ENCODE measurements at regions not wholly inside any gene's neighbourhood (a gene's known extent, or its start where the extent isn't known, plus 50 kb on each side); places are given as distances from the start of the nearest gene placed in this dataset.

GRCh38 chrX:6898371-6898770 lies 249.1 kb upstream of the STS start:
- DNase-seq, result no peak
- TF ChIP-seq MXI1 (IDR thresholded peaks at IDR 0.05; ENCODE audit: low read depth, low read length) (no peak), YY1 (IDR thresholded peaks at IDR 0.05; ENCODE audit: low read depth) (no peak), RFX5 (IDR thresholded peaks at IDR 0.05; ENCODE audit: low read length) (no peak), GABPA (IDR thresholded peaks at IDR 0.05; ENCODE audit: low read depth) (no peak), NFIC (IDR thresholded peaks at IDR 0.05; ENCODE audit: borderline replicate concordance) (no peak), FOXM1 (IDR thresholded peaks at IDR 0.05; ENCODE audit: low read depth) (no peak), IRF3 (IDR thresholded peaks at IDR 0.05; ENCODE audit: low read depth, low read length) (no peak), TAF1 (IDR thresholded peaks at IDR 0.05; ENCODE audit: borderline replicate concordance, low read depth, low read length) (no peak), RXRA (IDR thresholded peaks at IDR 0.05; ENCODE audit: borderline replicate concordance, low read depth) (no peak), RCOR1 (IDR thresholded peaks at IDR 0.05; ENCODE audit: low read length) (no peak), FOSL2 (IDR thresholded peaks at IDR 0.05; ENCODE audit: borderline replicate concordance, low read depth) (no peak)
- Histone ChIP-seq H3K4me2 (no peak overlapping the region), H3K9me2 (no peaks in the 10 kb centered on the region), H2AFZ (ENCODE audit: low read depth) (no peak overlapping the region), H3K36me3 (replicated peaks in 1 of 2; ENCODE audit: control insufficient read depth in 1 of 2, insufficient read depth in 2 of 2, low read length in 1 of 2) (no peaks in the 10 kb centered on the region), H3K4me3 (ENCODE audit: low read depth in 2 of 2, low read length in 1 of 2) (no peak overlapping the region), H3K4me1 (ENCODE audit: control insufficient read depth in 1 of 2, insufficient read depth in 2 of 2, low read depth in 1 of 2, low read length in 1 of 2) (no peaks in the 10 kb centered on the region), H4K20me1 (ENCODE audit: insufficient read depth) (no peaks in the 10 kb centered on the region), H3K79me2 (ENCODE audit: insufficient read depth) (no peaks in the 10 kb centered on the region), H3F3A (replicated peaks; ENCODE audit: insufficient read depth) (no peaks in the 10 kb centered on the region), H3K27me3 (ENCODE audit: insufficient read depth) (no peaks in the 10 kb centered on the region), H3K9me3 (no peaks in the 10 kb centered on the region), H3K27ac (ENCODE audit: low read depth in 2 of 2, low read length in 1 of 2) (no peak overlapping the region), H3K9ac (no peak overlapping the region)
- 4% methylated on average over 3 of the region's 3 CpGs for WGBS (ENCODE audit: low lambda C conversion rate)
- POLR2A ChIA-PET, result no interaction called here
- CTCF ChIA-PET, result no interaction called here

- CTCF ChIA-PET, result no interaction called here
- no peaks in the 10 kb centered on the region for H3K9me2 ChIP-seq
- no peak overlapping the region for H3K9ac ChIP-seq
- no peaks in the 10 kb centered on the region for H3K79me2 ChIP-seq (ENCODE audit: insufficient read depth)
- H3K4me1 ChIP-seq (ENCODE audit: control insufficient read depth in 1 of 2, insufficient read depth in 2 of 2, low read depth in 1 of 2, low read length in 1 of 2), result no peaks in the 10 kb centered on the region
- WGBS (ENCODE audit: low lambda C conversion rate), result 0% methylated on average over 1 of the region's 1 CpG
- no peaks in the 10 kb centered on the region for H3F3A ChIP-seq (replicated peaks; ENCODE audit: insufficient read depth)
- no peak overlapping the region for H2AFZ ChIP-seq (ENCODE audit: low read depth)
- no peak overlapping the region for H3K4me2 ChIP-seq
- H3K4me3 ChIP-seq (ENCODE audit: low read depth in 2 of 2, low read length in 1 of 2), result no peak overlapping the region
- no peaks in the 10 kb centered on the region for H3K9me3 ChIP-seq
- TF ChIP-seq PBX3 (IDR thresholded peaks at IDR 0.05) (no peak), CTCF (IDR thresholded peaks at IDR 0.05) (no peak), IRF3 (IDR thresholded peaks at IDR 0.05; ENCODE audit: low read depth, low read length) (no peak), TEAD4 (IDR thresholded peaks at IDR 0.05; ENCODE audit: borderline replicate concordance, insufficient read depth) (no peak), JUND (IDR thresholded peaks at IDR 0.05) (no peak), RCOR1 (IDR thresholded peaks at IDR 0.05; ENCODE audit: low read length) (no peak)
- POLR2A ChIA-PET, result no interaction called here
- H3K36me3 ChIP-seq (replicated peaks in 1 of 2; ENCODE audit: control insufficient read depth in 1 of 2, insufficient read depth in 2 of 2, low read length in 1 of 2), result no peaks in the 10 kb centered on the region
- H3K27ac ChIP-seq (ENCODE audit: low read depth in 2 of 2, low read length in 1 of 2), result no peak overlapping the region
- H4K20me1 ChIP-seq (ENCODE audit: insufficient read depth), result no peaks in the 10 kb centered on the region
- no peaks in the 10 kb centered on the region for H3K27me3 ChIP-seq (ENCODE audit: insufficient read depth)
- DNase-seq, result no peak
These were observed 256.1 kb upstream of the STS start for GRCh38 chrX:6891404-6891803.

Measured in SK-N-SH (cell line).